Left colon (tissue), 2 donors: ENCODE measurements at regions not wholly inside any gene's neighbourhood (a gene's known extent, or its start where the extent isn't known, plus 50 kb on each side); places are given as distances from the start of the nearest gene placed in this dataset.
A peak's percentile ranks its signal among the peaks of the same experiment; 100 is the strongest.

ENCODE experiments used
- ATAC-seq: fragments of 200-7000 bp; cut with Tn5 transposase; one replicate; pipeline ENCODE4 v1.9.1; 2020; ENCODE audit warnings: mild to moderate bottlenecking, moderate library complexity
- DNase-seq, 2 donors: peaks; one replicate each; pipeline ENCODE4 v3.0.0-alpha.2; 2020
- intact Hi-C, 2 donors: fragments of 100-400 bp; cut with DNase I in 1 of 2; cut with micrococcal nuclease in 1 of 2; formaldehyde crosslinking; loops; one replicate each; pipeline versions ENCODE4 v1.11.2 to v1.14.0; 2022; cut with DNase I, micrococcal nuclease
- donor health status: DM: no; HTN: no; CAD: no.
- donor health status: DM: yes; HTN: yes; CAD: no.

GRCh38 chr9:106683454-106683853 lies 179.5 kb upstream of the ZNF462 start:
- intact Hi-C loops: no loop called here
- no peak for DNase-seq
- no peak for ATAC-seq

GRCh38 chr9:106684940-106685695 lies 177.8 kb upstream of the ZNF462 start:
- intact Hi-C loops: no loop called here
- ATAC-seq (no peak), DNase-seq (no peak)

- intact Hi-C loops: no loop called here
- ATAC-seq (no peak), DNase-seq (no peak)
Observed at GRCh38 chr9:106689089-106689488, 173.9 kb upstream of the ZNF462 start.

- ATAC-seq (no peak), DNase-seq (no peak)
- intact Hi-C loops: no loop called here
Observed at GRCh38 chr9:106691627-106692026, 171.3 kb upstream of the ZNF462 start.

GRCh38 chr9:106693558-106693957 lies 169.4 kb upstream of the ZNF462 start:
- intact Hi-C loops: no loop called here
- ATAC-seq (no peak), DNase-seq (no peak)

- intact Hi-C loops: no loop called here
- ATAC-seq: no peak
- no peak for DNase-seq
Observed at GRCh38 chr9:106696804-106697203, 166.2 kb upstream of the ZNF462 start.

- intact Hi-C loops: no loop called here
- ATAC-seq: no peak
- no peak for DNase-seq
Observed at GRCh38 chr9:106697390-106697749, 165.6 kb upstream of the ZNF462 start.

GRCh38 chr9:106697750-106698502 lies 165.0 kb upstream of the ZNF462 start:
- intact Hi-C loops: no loop called here
- peak; percentile 54 for ATAC-seq

GRCh38 chr9:106700676-106701075 lies 162.3 kb upstream of the ZNF462 start:
- intact Hi-C loops: no loop called here
- DNase-seq (no peak), ATAC-seq (no peak)

More at GRCh38 chr9:106697750-106698502, 165.0 kb upstream of the ZNF462 start:
- DNase-seq: peak; percentile 43 to 61

GRCh38 chr9:106701611-106702010 lies 161.4 kb upstream of the ZNF462 start:
- intact Hi-C loops: no loop called here
- DNase-seq (no peak), ATAC-seq (no peak)

- no peak for ATAC-seq
- intact Hi-C loops: no loop called here
- DNase-seq: no peak
Observed at GRCh38 chr9:106704056-106704615, 158.8 kb upstream of the ZNF462 start.

GRCh38 chr9:106707291-106707690 lies 155.7 kb upstream of the ZNF462 start:
- DNase-seq (no peak), ATAC-seq (no peak)
- intact Hi-C loops: no loop called here

- intact Hi-C loops: no loop called here
- ATAC-seq: no peak
Observed at GRCh38 chr9:106707738-106708474, 155.1 kb upstream of the ZNF462 start.

GRCh38 chr9:106708475-106709146 lies 154.4 kb upstream of the ZNF462 start:
- intact Hi-C loops: no loop called here
- DNase-seq: no peak
- ATAC-seq: no peak

More at GRCh38 chr9:106707738-106708474, 155.1 kb upstream of the ZNF462 start:
- DNase-seq: no peak

GRCh38 chr9:106712279-106712678 lies 150.7 kb upstream of the ZNF462 start:
- intact Hi-C loops: no loop called here
- ATAC-seq (no peak), DNase-seq (no peak)

GRCh38 chr9:106713206-106713605 lies 149.8 kb upstream of the ZNF462 start:
- ATAC-seq (no peak), DNase-seq (no peak)
- intact Hi-C loops: no loop called here

- DNase-seq: no peak
- ATAC-seq: peak; percentile 44
- intact Hi-C loops: no loop called here
Observed at GRCh38 chr9:106716820-106717219, 146.1 kb upstream of the ZNF462 start.

GRCh38 chr9:106717686-106718085 lies 145.3 kb upstream of the ZNF462 start:
- intact Hi-C loops: no loop called here
- ATAC-seq: peak; percentile 41
- no peak for DNase-seq

GRCh38 chr9:106718936-106719335 lies 144.0 kb upstream of the ZNF462 start:
- intact Hi-C loops: no loop called here
- no peak for ATAC-seq
- no peak for DNase-seq
